ENCODE measurements at regions not wholly inside any gene's neighbourhood (a gene's known extent, or its start where the extent isn't known, plus 50 kb on each side); places are given as distances from the start of the nearest gene placed in this dataset.

GRCh38 chr16:26510924-26511323 lies 555.8 kb upstream of the C16orf82 start:
- no peak for DNase-seq (ENCODE audit: low spot score in 2 of 2)
- 43 to 67% methylated on average over 1 of the region's 1 CpG for WGBS, 2 donors
- H3K4me3 ChIP-seq (ENCODE audit: low read depth, poor library complexity, severe bottlenecking): no peak overlapping the region
- intact Hi-C loops (cut with DNase I; ENCODE audit: low total_unique reads): no loop called here
- TF ChIP-seq, protein P1, sequence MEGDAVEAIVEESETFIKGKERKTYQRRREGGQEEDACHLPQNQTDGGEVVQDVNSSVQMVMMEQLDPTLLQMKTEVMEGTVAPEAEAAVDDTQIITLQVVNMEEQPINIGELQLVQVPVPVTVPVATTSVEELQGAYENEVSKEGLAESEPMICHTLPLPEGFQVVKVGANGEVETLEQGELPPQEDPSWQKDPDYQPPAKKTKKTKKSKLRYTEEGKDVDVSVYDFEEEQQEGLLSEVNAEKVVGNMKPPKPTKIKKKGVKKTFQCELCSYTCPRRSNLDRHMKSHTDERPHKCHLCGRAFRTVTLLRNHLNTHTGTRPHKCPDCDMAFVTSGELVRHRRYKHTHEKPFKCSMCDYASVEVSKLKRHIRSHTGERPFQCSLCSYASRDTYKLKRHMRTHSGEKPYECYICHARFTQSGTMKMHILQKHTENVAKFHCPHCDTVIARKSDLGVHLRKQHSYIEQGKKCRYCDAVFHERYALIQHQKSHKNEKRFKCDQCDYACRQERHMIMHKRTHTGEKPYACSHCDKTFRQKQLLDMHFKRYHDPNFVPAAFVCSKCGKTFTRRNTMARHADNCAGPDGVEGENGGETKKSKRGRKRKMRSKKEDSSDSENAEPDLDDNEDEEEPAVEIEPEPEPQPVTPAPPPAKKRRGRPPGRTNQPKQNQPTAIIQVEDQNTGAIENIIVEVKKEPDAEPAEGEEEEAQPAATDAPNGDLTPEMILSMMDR (IDR thresholded peaks at IDR 0.05): no peak
- no peak for TF ChIP-seq POLR2A (IDR thresholded peaks at IDR 0.05)

DNA sequence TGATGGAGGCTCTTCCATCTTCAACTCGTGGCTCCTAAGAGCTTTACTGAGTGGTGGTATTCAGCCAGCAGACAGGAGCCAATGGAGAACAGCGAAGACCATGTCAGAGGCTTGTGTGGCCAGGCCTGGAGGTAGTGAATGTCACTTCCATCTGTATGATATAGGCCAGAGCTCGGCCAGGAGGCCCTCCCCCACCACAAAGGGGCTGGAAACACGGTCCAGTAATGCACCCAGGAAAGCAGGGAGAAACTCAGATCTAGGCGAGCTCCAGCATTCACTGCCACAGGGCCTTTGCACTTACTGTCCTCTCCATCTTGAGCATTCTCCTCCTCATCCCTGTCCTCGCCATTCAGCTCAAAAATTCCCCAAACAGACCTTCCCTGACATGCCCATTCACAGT lies 555.3 kb upstream of the C16orf82 start:
- intact Hi-C loops (cut with DNase I; ENCODE audit: low total_unique reads): no loop called here
- TF ChIP-seq, protein P1 (IDR thresholded peaks at IDR 0.05): no peak
- no peak for TF ChIP-seq POLR2A (IDR thresholded peaks at IDR 0.05)
- 63 to 67% methylated on average over 6 of the region's 6 CpGs for WGBS, 2 donors
- no peak overlapping the region for H3K4me3 ChIP-seq (ENCODE audit: low read depth, poor library complexity, severe bottlenecking)
- no peak for DNase-seq (ENCODE audit: low spot score in 2 of 2)

- intact Hi-C loops (cut with DNase I; ENCODE audit: low total_unique reads): no loop called here
- WGBS, 2 donors: 76 to 79% methylated on average over 4 of the region's 4 CpGs
- no peak for DNase-seq (ENCODE audit: low spot score in 2 of 2)
These were observed 545.1 kb upstream of the C16orf82 start for GRCh38 chr16:26521626-26522025.

DNA sequence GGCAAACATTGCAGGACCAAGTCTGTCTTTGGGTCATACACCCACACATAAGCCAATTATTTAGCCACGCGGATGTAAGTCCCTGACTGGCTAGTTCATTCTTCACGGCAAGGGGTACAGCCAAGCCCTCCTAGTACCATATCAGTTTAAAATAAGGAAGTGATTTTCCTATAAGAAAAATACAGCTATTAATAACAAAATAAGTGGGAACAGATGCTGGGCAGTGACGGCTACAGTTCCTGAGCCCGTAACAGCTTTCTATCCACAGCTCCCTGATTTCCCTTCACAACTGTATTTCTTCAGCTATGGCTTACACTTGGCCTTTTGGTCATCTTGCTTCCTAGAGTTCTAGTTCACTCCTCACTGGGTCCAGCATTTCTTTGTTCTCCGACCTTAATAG lies 542.4 kb upstream of the C16orf82 start:
- H3K4me3 ChIP-seq (ENCODE audit: low read depth, poor library complexity, severe bottlenecking): no peak overlapping the region
- no peak for TF ChIP-seq POLR2A (IDR thresholded peaks at IDR 0.05)
- TF ChIP-seq, protein P1 (IDR thresholded peaks at IDR 0.05): no peak
- 43 to 53% methylated on average over 6 of the region's 6 CpGs for WGBS, 2 donors
- no peak for DNase-seq (ENCODE audit: low spot score in 2 of 2)
- intact Hi-C loops (cut with DNase I; ENCODE audit: low total_unique reads): no loop called here

More at GRCh38 chr16:26521626-26522025, 545.1 kb upstream of the C16orf82 start:
- no peak overlapping the region for H3K4me3 ChIP-seq (ENCODE audit: low read depth, poor library complexity, severe bottlenecking)
- no peak for TF ChIP-seq POLR2A (IDR thresholded peaks at IDR 0.05)
- TF ChIP-seq, protein P1 (IDR thresholded peaks at IDR 0.05): no peak

DNA sequence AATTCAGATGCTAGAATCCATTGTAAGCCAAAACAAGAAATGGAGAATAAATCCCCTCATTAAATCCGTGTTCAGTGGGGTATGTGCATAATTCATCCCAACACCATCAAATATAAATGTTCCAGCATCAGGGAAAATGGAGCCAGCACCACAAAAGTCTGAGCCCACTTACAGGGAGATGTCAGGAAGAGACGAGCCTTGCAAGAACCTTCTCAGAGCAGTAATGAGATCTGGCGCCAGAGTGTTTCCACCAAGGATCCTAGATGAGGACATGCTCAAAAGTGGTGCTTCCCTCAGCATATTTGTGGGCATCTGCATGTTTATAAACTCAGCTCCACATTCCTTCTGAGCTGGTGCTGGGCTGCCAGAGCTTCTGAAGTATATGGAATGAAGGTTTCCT lies 541.9 kb upstream of the C16orf82 start:
- H3K4me3 ChIP-seq (ENCODE audit: low read depth, poor library complexity, severe bottlenecking): no peak overlapping the region
- WGBS, 2 donors: 65 to 75% methylated on average over 3 of the region's 3 CpGs
- intact Hi-C loops (cut with DNase I; ENCODE audit: low total_unique reads): no loop called here
- TF ChIP-seq, protein P1 (IDR thresholded peaks at IDR 0.05): no peak
- no peak for TF ChIP-seq POLR2A (IDR thresholded peaks at IDR 0.05)
- no peak for DNase-seq (ENCODE audit: low spot score in 2 of 2)

DNA sequence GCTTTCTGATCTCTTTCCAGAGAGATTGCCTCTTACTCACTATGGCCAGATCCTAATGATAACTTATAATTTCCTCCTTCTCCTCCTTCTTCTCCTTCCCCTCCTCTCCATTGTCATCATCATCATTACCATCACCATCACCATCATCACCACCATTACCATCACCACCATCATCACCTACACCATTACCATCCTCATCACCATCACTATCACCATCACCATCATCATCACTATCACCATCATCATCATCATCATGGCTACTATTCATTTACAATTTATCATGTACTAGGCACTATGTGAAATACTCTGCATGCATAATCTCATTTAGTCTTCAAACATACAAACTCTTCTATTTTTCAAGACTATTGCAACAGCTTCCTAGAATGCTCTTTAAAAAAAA lies 540.9 kb upstream of the C16orf82 start:
- DNase-seq (ENCODE audit: low spot score in 2 of 2): no peak
- intact Hi-C loops (cut with DNase I; ENCODE audit: low total_unique reads): no loop called here
- no peak overlapping the region for H3K4me3 ChIP-seq (ENCODE audit: low read depth, poor library complexity, severe bottlenecking)
- TF ChIP-seq, protein P1 (IDR thresholded peaks at IDR 0.05): no peak
- no peak for TF ChIP-seq POLR2A (IDR thresholded peaks at IDR 0.05)
